Trophoblast cell (in vitro differentiated cells and primary cell): ENCODE measurements at regions not wholly inside any gene's neighbourhood (a gene's known extent, or its start where the extent isn't known, plus 50 kb on each side); places are given as distances from the start of the nearest gene placed in this dataset.

Source experiments
- DNase-seq, 2 donors: peaks; one replicate each; pipeline ENCODE4 v3.0.0-alpha.2; 2016
- H2AFZ ChIP-seq: 2 replicates; pipeline ENCODE4 v1.6.1; 2013; ENCODE audit warnings: low read length, moderate library complexity, mild to moderate bottlenecking; ENCODE audit not compliant: insufficient read depth, poor library complexity
- H2AK5ac ChIP-seq: 2 replicates; pipeline ENCODE4 v1.6.1; 2013; ENCODE audit warnings: mild to moderate bottlenecking, low read length
- H2BK120ac ChIP-seq: 2 replicates; pipeline ENCODE4 v1.6.1; 2013; ENCODE audit warnings: low read length, mild to moderate bottlenecking, moderate library complexity; ENCODE audit not compliant: insufficient read depth, poor library complexity
- H2BK12ac ChIP-seq: 2 replicates; pipeline ENCODE4 v1.6.1; 2013; ENCODE audit warnings: mild to moderate bottlenecking, low read length, moderate library complexity
- H2BK5ac ChIP-seq: 2 replicates; pipeline ENCODE4 v1.6.1; 2013; ENCODE audit warnings: low read length, low read depth, moderate library complexity, mild to moderate bottlenecking; ENCODE audit not compliant: poor library complexity
- H3K14ac ChIP-seq: 2 replicates; pipeline ENCODE4 v1.6.1; 2013; ENCODE audit warnings: mild to moderate bottlenecking, low read length
- H3K18ac ChIP-seq: 2 replicates; pipeline ENCODE4 v1.6.1; 2013; ENCODE audit warnings: mild to moderate bottlenecking, low read length
- H3K23ac ChIP-seq: 2 replicates; pipeline ENCODE4 v1.6.1; 2013; ENCODE audit warnings: low read length
- H3K27ac ChIP-seq: 2 replicates; pipeline ENCODE4 v1.5.1; 2013; ENCODE audit warnings: low read depth, mild to moderate bottlenecking, inconsistent platforms, low read length, moderate library complexity
- H3K27me3 ChIP-seq: 2 replicates; pipeline ENCODE4 v1.6.1; 2013; ENCODE audit warnings: inconsistent platforms, mild to moderate bottlenecking, low read length, moderate library complexity; ENCODE audit not compliant: insufficient read depth
- H3K36me3 ChIP-seq, 2 experiments: 1 replicate in 1 of 2; 2 replicates in 1 of 2; pipeline ENCODE4 v1.6.1; 2013; ENCODE audit warnings: low read length in 2 of 2, mild to moderate bottlenecking in 2 of 2, moderate library complexity in 1 of 2; ENCODE audit not compliant: insufficient read depth in 2 of 2, control insufficient read depth in 1 of 2
- H3K4ac ChIP-seq: 2 replicates; pipeline ENCODE4 v1.6.1; 2013; ENCODE audit warnings: low read depth, mild to moderate bottlenecking, low read length, moderate library complexity
- H3K4me1 ChIP-seq, 2 experiments: 1 replicate in 1 of 2; 2 replicates in 1 of 2; pipeline ENCODE4 v1.6.1; 2013; ENCODE audit warnings: low read length in 2 of 2, mild to moderate bottlenecking in 2 of 2, moderate library complexity in 1 of 2; ENCODE audit not compliant: insufficient read depth in 2 of 2, control insufficient read depth in 1 of 2
- H3K4me2 ChIP-seq: 2 replicates; pipeline ENCODE4 v1.6.1; 2013; ENCODE audit warnings: inconsistent platforms, mild to moderate bottlenecking, low read length, moderate library complexity
- H3K4me3 ChIP-seq: 2 replicates; pipeline ENCODE4 v1.5.1; 2013; ENCODE audit warnings: mild to moderate bottlenecking, low read depth, low read length, inconsistent platforms
- H3K79me1 ChIP-seq: one replicate; pipeline ENCODE4 v1.6.1; 2013; ENCODE audit warnings: low read length
- H3K79me2 ChIP-seq: 2 replicates; pipeline ENCODE4 v1.6.1; 2013; ENCODE audit warnings: low read length, mild to moderate bottlenecking; ENCODE audit not compliant: control insufficient read depth, insufficient read depth, poor library complexity
- H3K9ac ChIP-seq: 2 replicates; pipeline ENCODE4 v1.6.1; 2013; ENCODE audit warnings: mild to moderate bottlenecking, low read length
- H3K9me3 ChIP-seq: 2 replicates; pipeline ENCODE4 v1.6.1; 2013; ENCODE audit warnings: low read depth, mild to moderate bottlenecking, control low read depth, inconsistent platforms, low read length; ENCODE audit not compliant: insufficient read depth
- H4K12ac ChIP-seq: 2 replicates; pipeline ENCODE4 v1.6.1; 2013; ENCODE audit warnings: low read depth, mild to moderate bottlenecking, low read length, moderate library complexity
- H4K8ac ChIP-seq: 2 replicates; pipeline ENCODE4 v1.6.1; 2013; ENCODE audit warnings: low read depth, mild to moderate bottlenecking, low read length, moderate library complexity
- H4K91ac ChIP-seq: one replicate; pipeline ENCODE4 v1.6.1; 2013; ENCODE audit warnings: low read depth, mild to moderate bottlenecking, low read length, moderate library complexity
- WGBS: extraction: QIAGEN DNeasy Blood & Tissue Kit; methylation state at CpG from one replicate; pipeline ENCODE4 v1.1.7; 2013; ENCODE audit warnings: missing lambda C conversion rate; ENCODE audit not compliant: insufficient read length, insufficient coverage; ENCODE audit errors: extremely low coverage; 5-methylcytosine and 5-hydroxymethylcytosine counted together

DNA sequence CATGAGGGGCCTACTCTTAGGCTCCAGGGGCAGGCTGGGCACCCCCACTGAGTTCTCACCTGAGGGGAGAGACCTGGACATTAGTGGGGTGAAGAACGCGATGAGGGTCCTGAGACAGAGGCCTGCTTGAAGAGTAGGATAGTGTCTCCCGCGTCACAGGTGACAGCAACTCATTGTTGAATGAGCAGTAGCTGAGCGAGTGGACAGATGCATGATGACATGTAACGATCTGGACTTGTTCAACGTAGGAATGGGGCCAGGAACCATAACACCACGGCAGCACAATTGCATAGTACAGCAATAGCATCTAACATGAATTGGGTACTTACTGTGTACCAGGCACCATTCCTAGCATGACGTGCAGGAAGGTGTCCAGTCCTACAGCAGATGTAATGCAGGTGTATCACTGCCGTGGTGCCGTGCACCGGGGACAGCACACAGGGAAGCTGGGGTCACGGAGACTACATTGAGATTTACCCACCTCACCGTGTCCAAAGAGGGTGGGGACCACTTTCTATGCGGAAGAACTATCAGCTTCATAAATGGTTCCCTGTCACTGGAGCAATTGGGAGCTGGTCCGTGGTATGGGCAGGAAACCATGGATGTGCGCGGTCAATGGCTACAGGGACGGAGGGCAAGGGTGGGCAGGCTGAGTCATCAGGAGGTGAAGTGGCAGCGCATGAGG is 1019.1 kb downstream of the TBC1D22A start:
- Histone ChIP-seq H4K91ac (no peak overlapping the region), H2BK120ac (no peak overlapping the region), H3K4me3 (no peak overlapping the region), H3K18ac (no peak overlapping the region), H2BK12ac (no peak overlapping the region), H3K79me2 (no peaks in the 10 kb centered on the region), H3K14ac (no peak overlapping the region), H2AK5ac (no peak overlapping the region), H3K23ac (no peak overlapping the region), H3K27me3 (no peaks in the 10 kb centered on the region), H3K9me3 (peaks cover 21% of the 10 kb centered on the region), H3K27ac (no peak overlapping the region), H3K4ac (no peak overlapping the region), H3K4me1 (no peaks in the 10 kb centered on the region), H3K36me3 (no peaks in the 10 kb centered on the region), H2AFZ (no peak overlapping the region), H3K79me1 (no peaks in the 10 kb centered on the region), H3K4me2 (no peak overlapping the region), H2BK5ac (no peak overlapping the region), H4K12ac (no peak overlapping the region), H3K9ac (no peak overlapping the region), H4K8ac (no peak overlapping the region)
- no CpG with 5 or more reads among the region's 20 CpGs for WGBS
- DNase-seq, result no peak

DNA sequence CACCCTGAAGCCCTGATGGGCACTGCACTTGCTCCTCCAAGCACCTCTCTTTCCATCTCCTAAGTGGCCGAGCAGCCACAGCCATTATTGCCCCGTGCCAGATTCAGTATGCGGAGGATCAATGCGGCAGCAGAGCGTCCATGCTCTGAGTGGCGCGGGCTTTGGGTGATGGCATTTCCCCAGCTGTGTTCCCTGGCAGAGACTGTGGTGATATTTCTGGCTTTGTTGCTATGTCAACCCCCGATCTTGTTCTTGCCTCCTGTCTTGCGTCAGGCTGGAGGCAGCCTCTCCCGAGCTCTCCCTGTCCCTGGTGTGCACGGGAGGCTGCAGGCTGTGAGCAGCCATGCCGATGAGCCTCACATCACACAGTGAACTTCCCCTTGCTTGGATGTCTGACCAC is 1018.6 kb downstream of the TBC1D22A start:
- no peak overlapping the region for H4K8ac ChIP-seq
- no peaks in the 10 kb centered on the region for H3K79me1 ChIP-seq
- peaks cover 20% of the 10 kb centered on the region for H3K9me3 ChIP-seq
- no peak overlapping the region for H3K27ac ChIP-seq
- H4K91ac ChIP-seq, result no peak overlapping the region
- no peaks in the 10 kb centered on the region for H3K36me3 ChIP-seq
- H2BK5ac ChIP-seq, result no peak overlapping the region
- H2AK5ac ChIP-seq, result no peak overlapping the region
- H3K14ac ChIP-seq, result no peak overlapping the region
- no peak overlapping the region for H3K4me3 ChIP-seq
- no peaks in the 10 kb centered on the region for H3K79me2 ChIP-seq
- H3K4me1 ChIP-seq, result no peaks in the 10 kb centered on the region
- H2AFZ ChIP-seq, result no peak overlapping the region
- no peak overlapping the region for H3K18ac ChIP-seq
- H3K9ac ChIP-seq, result no peak overlapping the region
- H2BK120ac ChIP-seq, result no peak overlapping the region
- no peak for DNase-seq
- no peak overlapping the region for H3K23ac ChIP-seq
- no peak overlapping the region for H3K4me2 ChIP-seq
- no peaks in the 10 kb centered on the region for H3K27me3 ChIP-seq
- no peak overlapping the region for H3K4ac ChIP-seq
- H4K12ac ChIP-seq, result no peak overlapping the region
- WGBS, result no CpG with 5 or more reads among the region's 12 CpGs
- no peak overlapping the region for H2BK12ac ChIP-seq

DNA sequence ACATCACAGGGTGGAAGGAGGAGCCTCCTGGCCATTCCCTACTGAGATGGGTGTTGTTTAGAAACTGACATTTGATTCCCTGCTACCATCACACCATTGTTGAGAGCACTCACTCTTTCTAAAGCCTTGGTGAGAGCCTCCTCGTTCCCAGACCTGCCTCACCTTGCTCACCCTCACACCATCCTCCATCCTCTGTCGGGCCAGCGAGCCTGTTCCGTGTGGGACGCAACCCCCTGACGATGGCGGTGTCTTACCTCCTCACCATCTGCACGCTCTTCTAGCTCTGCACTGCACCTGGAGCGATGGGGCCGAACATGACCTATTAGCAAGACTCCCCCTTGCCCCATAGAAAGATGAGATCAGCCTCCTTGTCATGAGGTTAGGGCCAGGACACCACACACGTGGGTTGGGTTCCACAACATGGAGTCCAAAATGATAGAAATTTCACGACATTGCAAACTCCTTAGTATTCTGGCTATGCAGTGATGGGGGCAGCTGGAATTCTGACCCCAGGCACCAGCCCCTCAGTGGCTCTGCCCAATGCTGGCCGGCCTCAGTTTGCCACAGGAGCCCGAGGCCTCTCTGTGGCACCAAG is 1017.9 kb downstream of the TBC1D22A start:
- WGBS, result no CpG with 5 or more reads among the region's 14 CpGs
- H2AK5ac ChIP-seq, result no peak overlapping the region
- H3K4me3 ChIP-seq, result no peak overlapping the region
- no peak overlapping the region for H2BK12ac ChIP-seq
- no peak overlapping the region for H3K9ac ChIP-seq
- H3K23ac ChIP-seq, result no peak overlapping the region
- no peaks in the 10 kb centered on the region for H3K4me1 ChIP-seq
- H2BK120ac ChIP-seq, result no peak overlapping the region
- H4K8ac ChIP-seq, result no peak overlapping the region
- no peak overlapping the region for H4K12ac ChIP-seq
- H3K79me1 ChIP-seq, result no peaks in the 10 kb centered on the region
- H3K14ac ChIP-seq, result no peak overlapping the region
- H3K4me2 ChIP-seq, result no peak overlapping the region
- H3K18ac ChIP-seq, result no peak overlapping the region
- H4K91ac ChIP-seq, result no peak overlapping the region
- DNase-seq, result no peak
- no peak overlapping the region for H2BK5ac ChIP-seq
- H3K27me3 ChIP-seq, result no peaks in the 10 kb centered on the region
- H2AFZ ChIP-seq, result no peak overlapping the region
- H3K9me3 ChIP-seq, result peaks cover 16% of the 10 kb centered on the region
- H3K4ac ChIP-seq, result no peak overlapping the region
- no peak overlapping the region for H3K27ac ChIP-seq
- H3K79me2 ChIP-seq, result no peaks in the 10 kb centered on the region
- H3K36me3 ChIP-seq, result no peaks in the 10 kb centered on the region

DNA sequence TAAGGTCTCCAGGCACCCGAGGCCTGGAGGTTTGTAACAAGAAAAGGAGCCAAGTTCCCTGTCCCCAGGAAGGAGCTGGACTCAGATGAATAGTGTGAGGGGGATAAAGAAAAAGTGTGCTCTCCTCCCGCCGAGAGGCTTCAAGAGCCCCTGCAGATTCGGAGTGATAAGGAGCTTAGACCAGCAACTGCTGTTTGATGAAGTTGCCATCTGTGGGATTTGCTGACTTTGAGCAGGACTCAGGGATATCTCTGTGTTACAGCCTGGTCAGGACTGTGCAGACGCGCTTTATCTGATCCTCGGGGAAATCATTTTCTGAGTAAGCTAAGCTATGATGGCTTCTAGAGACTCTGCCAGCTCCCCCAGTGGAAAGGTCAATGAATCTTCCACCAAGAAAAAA is 1017.0 kb downstream of the TBC1D22A start:
- Histone ChIP-seq H4K91ac (no peak overlapping the region), H2BK5ac (no peak overlapping the region), H3K79me2 (no peaks in the 10 kb centered on the region), H2BK120ac (no peak overlapping the region), H4K12ac (no peak overlapping the region), H3K9ac (no peak overlapping the region), H3K27ac (no peak overlapping the region), H3K23ac (no peak overlapping the region), H2AK5ac (no peak overlapping the region), H3K4me1 (no peaks in the 10 kb centered on the region), H3K4me2 (no peak overlapping the region), H3K79me1 (no peaks in the 10 kb centered on the region), H4K8ac (no peak overlapping the region), H3K36me3 (no peaks in the 10 kb centered on the region), H3K4me3 (no peak overlapping the region), H3K18ac (no peak overlapping the region), H2AFZ (no peak overlapping the region), H3K4ac (no peak overlapping the region), H3K27me3 (no peaks in the 10 kb centered on the region), H2BK12ac (no peak overlapping the region), H3K14ac (no peak overlapping the region), H3K9me3 (peaks cover 10% of the 10 kb centered on the region)
- WGBS, result no CpG with 5 or more reads among the region's 7 CpGs
- no peak for DNase-seq
